Prostate gland (tissue), 2 donors: ENCODE measurements at regions not wholly inside any gene's neighbourhood (a gene's known extent, or its start where the extent isn't known, plus 50 kb on each side); places are given as distances from the start of the nearest gene placed in this dataset.

Experiments
- CTCF ChIP-seq, 4 experiments: fragments of 200-600 bp in 2 of 4; fragments of 450-650 bp in 2 of 4; sonication (generic) in 2 of 4; IDR thresholded peaks; 1 replicate in 3 of 4; 2 replicates in 1 of 4; pipeline ENCODE4 v1.5.1; 2016 to 2019; ENCODE audit warnings: antibody characterized with exemption in 4 of 4, mild to moderate bottlenecking in 2 of 4, moderate library complexity in 2 of 4
- POLR2A ChIP-seq: fragments of 450-650 bp; IDR thresholded peaks from one replicate; pipeline ENCODE4 v1.6.1; 2016; ENCODE audit warnings: antibody characterized with exemption, mild to moderate bottlenecking
- POLR2AphosphoS5 ChIP-seq: sonication (generic); formaldehyde crosslinking; IDR thresholded peaks from one replicate; pipeline ENCODE4 v1.6.1; 2017; ENCODE audit warnings: antibody characterized with exemption

DNA sequence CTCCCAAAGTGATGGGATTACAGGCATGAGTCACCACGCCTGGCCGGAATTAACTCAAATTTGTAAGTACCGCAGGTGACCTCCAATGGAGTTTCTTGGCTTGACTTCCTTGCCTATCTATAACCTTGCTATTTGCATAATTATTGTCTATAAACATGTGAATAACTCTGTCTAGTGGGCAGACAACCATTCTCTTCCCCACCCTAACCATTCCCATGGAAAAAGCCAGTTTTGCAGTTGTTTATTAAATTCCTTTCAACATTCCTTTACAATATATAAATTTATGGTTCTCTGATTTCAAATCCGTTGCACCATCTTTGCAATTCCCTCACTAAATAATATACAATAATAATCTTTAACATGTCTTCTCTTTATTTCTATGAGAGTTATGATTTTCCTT lies 61.0 kb upstream of the ZDHHC17 start:
- TF ChIP-seq POLR2A (no peak), CTCF (IDR thresholded peaks at IDR 0.05) (no peak), POLR2AphosphoS5 (no peak)
